ENCODE measurements at regions not wholly inside any gene's neighbourhood (a gene's known extent, or its start where the extent isn't known, plus 50 kb on each side); places are given as distances from the start of the nearest gene placed in this dataset.
"Not testable (repeated sequence)": the region's sequence is repeated elsewhere in the genome, so short reads cannot be mapped to it uniquely, and the experiment has no call there.

GRCh38 chr1:96562094-96562493 lies 159.5 kb upstream of the PTBP2 start:
- H3K4me2 ChIP-seq (ENCODE audit: low read depth, low read length, poor library complexity, severe bottlenecking) = no peak overlapping the region
- H3F3A ChIP-seq (ENCODE audit: low read depth) = no peaks in the 10 kb centered on the region
- H3K27me3 ChIP-seq (ENCODE audit: insufficient read depth, low read length, poor library complexity, severe bottlenecking) = no peaks in the 10 kb centered on the region
- no peak for TF ChIP-seq EZH2phosphoT487 (IDR thresholded peaks at IDR 0.05; ENCODE audit: borderline replicate concordance)
- TF ChIP-seq, protein P1, sequence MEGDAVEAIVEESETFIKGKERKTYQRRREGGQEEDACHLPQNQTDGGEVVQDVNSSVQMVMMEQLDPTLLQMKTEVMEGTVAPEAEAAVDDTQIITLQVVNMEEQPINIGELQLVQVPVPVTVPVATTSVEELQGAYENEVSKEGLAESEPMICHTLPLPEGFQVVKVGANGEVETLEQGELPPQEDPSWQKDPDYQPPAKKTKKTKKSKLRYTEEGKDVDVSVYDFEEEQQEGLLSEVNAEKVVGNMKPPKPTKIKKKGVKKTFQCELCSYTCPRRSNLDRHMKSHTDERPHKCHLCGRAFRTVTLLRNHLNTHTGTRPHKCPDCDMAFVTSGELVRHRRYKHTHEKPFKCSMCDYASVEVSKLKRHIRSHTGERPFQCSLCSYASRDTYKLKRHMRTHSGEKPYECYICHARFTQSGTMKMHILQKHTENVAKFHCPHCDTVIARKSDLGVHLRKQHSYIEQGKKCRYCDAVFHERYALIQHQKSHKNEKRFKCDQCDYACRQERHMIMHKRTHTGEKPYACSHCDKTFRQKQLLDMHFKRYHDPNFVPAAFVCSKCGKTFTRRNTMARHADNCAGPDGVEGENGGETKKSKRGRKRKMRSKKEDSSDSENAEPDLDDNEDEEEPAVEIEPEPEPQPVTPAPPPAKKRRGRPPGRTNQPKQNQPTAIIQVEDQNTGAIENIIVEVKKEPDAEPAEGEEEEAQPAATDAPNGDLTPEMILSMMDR (conservative IDR thresholded peaks at IDR 0.05; ENCODE audit: low read length) = no peak
- H3K9me2 ChIP-seq (replicated peaks; ENCODE audit: low read depth, low read length) = no peaks in the 10 kb centered on the region; the same call in 1 of the 2 replicates
- no peaks in the 10 kb centered on the region for H4K20me1 ChIP-seq (ENCODE audit: insufficient read depth, low read length, poor library complexity, severe bottlenecking)
- H3K36me3 ChIP-seq (ENCODE audit: insufficient read depth, low read length) = no peaks in the 10 kb centered on the region
- no peak overlapping the region for H3K9ac ChIP-seq (ENCODE audit: low read depth, low read length, poor library complexity, severe bottlenecking)
- H3K79me2 ChIP-seq (ENCODE audit: insufficient read depth, low read length) = no peaks in the 10 kb centered on the region
- no peaks in the 10 kb centered on the region for H3K9me3 ChIP-seq (ENCODE audit: insufficient read depth, low read depth, low read length)
- H3K4me3 ChIP-seq (ENCODE audit: low read length, poor library complexity, severe bottlenecking) = no peak overlapping the region
- H3K4me1 ChIP-seq (ENCODE audit: insufficient read depth, low read length, poor library complexity, severe bottlenecking) = no peaks in the 10 kb centered on the region
- no peak overlapping the region for H2AFZ ChIP-seq (ENCODE audit: low read length)

GRCh38 chr1:96564401-96564800 lies 157.2 kb upstream of the PTBP2 start:
- not testable (repeated sequence) for H3K27me3 ChIP-seq (ENCODE audit: insufficient read depth, low read length, poor library complexity, severe bottlenecking); H3K9me2 ChIP-seq (replicated peaks; ENCODE audit: low read depth, low read length); H3K4me1 ChIP-seq (ENCODE audit: insufficient read depth, low read length, poor library complexity, severe bottlenecking); H3K79me2 ChIP-seq (ENCODE audit: insufficient read depth, low read length); H3K4me3 ChIP-seq (ENCODE audit: low read length, poor library complexity, severe bottlenecking); H4K20me1 ChIP-seq (ENCODE audit: insufficient read depth, low read length, poor library complexity, severe bottlenecking); H3K36me3 ChIP-seq (ENCODE audit: insufficient read depth, low read length); H2AFZ ChIP-seq (ENCODE audit: low read length); H3K4me2 ChIP-seq (ENCODE audit: low read depth, low read length, poor library complexity, severe bottlenecking); H3K9me3 ChIP-seq (ENCODE audit: insufficient read depth, low read depth, low read length); H3K9ac ChIP-seq (ENCODE audit: low read depth, low read length, poor library complexity, severe bottlenecking); H3F3A ChIP-seq (ENCODE audit: low read depth)

DNA sequence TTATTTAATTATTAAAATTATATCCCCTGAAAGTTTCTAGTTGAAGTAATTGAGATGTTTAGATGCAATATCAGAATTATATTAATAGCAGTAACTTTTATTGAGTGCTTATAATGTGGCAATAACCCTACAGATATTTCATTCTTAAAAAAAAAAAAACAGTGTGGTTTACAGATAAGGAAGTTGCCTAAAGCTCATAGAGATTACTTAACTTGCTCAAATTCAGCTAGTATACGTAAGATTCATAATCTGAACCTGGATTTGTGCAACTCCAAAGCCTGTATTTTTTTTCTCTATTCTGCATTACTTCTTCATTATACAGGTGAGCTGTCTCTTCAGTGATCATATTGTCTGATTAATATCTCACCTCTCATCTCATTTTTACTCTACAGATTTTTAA lies 156.0 kb upstream of the PTBP2 start:
- Histone ChIP-seq H3K4me2 (ENCODE audit: low read depth, low read length, poor library complexity, severe bottlenecking) (no peak overlapping the region), H3F3A (ENCODE audit: low read depth) (no peaks in the 10 kb centered on the region), H4K20me1 (ENCODE audit: insufficient read depth, low read length, poor library complexity, severe bottlenecking) (no peaks in the 10 kb centered on the region), H3K9me3 (ENCODE audit: insufficient read depth, low read depth, low read length) (no peaks in the 10 kb centered on the region), H2AFZ (ENCODE audit: low read length) (no peak overlapping the region), H3K4me1 (ENCODE audit: insufficient read depth, low read length, poor library complexity, severe bottlenecking) (no peaks in the 10 kb centered on the region), H3K27me3 (ENCODE audit: insufficient read depth, low read length, poor library complexity, severe bottlenecking) (no peaks in the 10 kb centered on the region), H3K79me2 (ENCODE audit: insufficient read depth, low read length) (no peaks in the 10 kb centered on the region), H3K4me3 (ENCODE audit: low read length, poor library complexity, severe bottlenecking) (no peak overlapping the region), H3K9me2 (replicated peaks; ENCODE audit: low read depth, low read length) (no peaks in the 10 kb centered on the region; the same call in 1 of the 2 replicates), H3K9ac (ENCODE audit: low read depth, low read length, poor library complexity, severe bottlenecking) (no peak overlapping the region), H3K36me3 (ENCODE audit: insufficient read depth, low read length) (no peaks in the 10 kb centered on the region)
- TF ChIP-seq EZH2phosphoT487 (IDR thresholded peaks at IDR 0.05; ENCODE audit: borderline replicate concordance) = no peak
- TF ChIP-seq, protein P1 (conservative IDR thresholded peaks at IDR 0.05; ENCODE audit: low read length) = no peak

DNA sequence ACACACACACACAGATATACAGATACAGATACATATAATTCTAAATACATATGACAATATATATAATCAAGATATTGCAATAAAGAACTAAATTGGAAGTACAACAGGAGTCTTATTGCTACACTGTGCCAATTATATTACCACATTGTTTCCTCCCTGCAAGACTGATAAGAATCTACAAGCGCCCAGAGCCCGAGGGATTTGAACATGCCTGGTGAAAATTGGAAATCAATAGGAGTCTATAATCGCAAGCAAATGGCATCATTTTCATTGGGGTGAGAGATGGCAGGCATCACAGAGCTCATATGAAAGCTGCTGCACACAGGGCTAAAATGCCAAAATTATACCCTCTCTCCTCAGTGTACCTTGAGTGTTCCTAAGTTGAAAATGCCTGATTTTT lies 152.9 kb upstream of the PTBP2 start:
- H3K9me2 ChIP-seq (replicated peaks; ENCODE audit: low read depth, low read length) = no peaks in the 10 kb centered on the region; the same call in 1 of the 2 replicates
- TF ChIP-seq EZH2phosphoT487 (IDR thresholded peaks at IDR 0.05; ENCODE audit: borderline replicate concordance) = no peak
- TF ChIP-seq, protein P1 (conservative IDR thresholded peaks at IDR 0.05; ENCODE audit: low read length) = no peak
- no peaks in the 10 kb centered on the region for H3K4me1 ChIP-seq (ENCODE audit: insufficient read depth, low read length, poor library complexity, severe bottlenecking)
- no peaks in the 10 kb centered on the region for H3K36me3 ChIP-seq (ENCODE audit: insufficient read depth, low read length)
- H4K20me1 ChIP-seq (ENCODE audit: insufficient read depth, low read length, poor library complexity, severe bottlenecking) = no peaks in the 10 kb centered on the region
- no peak overlapping the region for H3K9ac ChIP-seq (ENCODE audit: low read depth, low read length, poor library complexity, severe bottlenecking)
- no peak overlapping the region for H3K4me3 ChIP-seq (ENCODE audit: low read length, poor library complexity, severe bottlenecking)
- H3F3A ChIP-seq (ENCODE audit: low read depth) = no peaks in the 10 kb centered on the region
- H3K9me3 ChIP-seq (ENCODE audit: insufficient read depth, low read depth, low read length) = no peaks in the 10 kb centered on the region
- no peak overlapping the region for H2AFZ ChIP-seq (ENCODE audit: low read length)
- no peaks in the 10 kb centered on the region for H3K27me3 ChIP-seq (ENCODE audit: insufficient read depth, low read length, poor library complexity, severe bottlenecking)
- no peaks in the 10 kb centered on the region for H3K79me2 ChIP-seq (ENCODE audit: insufficient read depth, low read length)
- H3K4me2 ChIP-seq (ENCODE audit: low read depth, low read length, poor library complexity, severe bottlenecking) = no peak overlapping the region
